Peyer's patch (tissue), 4 donors: ENCODE measurements at regions not wholly inside any gene's neighbourhood (a gene's known extent, or its start where the extent isn't known, plus 50 kb on each side); places are given as distances from the start of the nearest gene placed in this dataset.

Experiments
- DNase-seq, 3 donors: peaks; one replicate each; pipeline ENCODE4 v3.0.0-alpha.2; 2017 to 2019
- H3K27ac ChIP-seq, 4 donors: fragments of 200-600 bp; sonication (generic); one replicate each; pipeline ENCODE4 v1.5.1; 2016 to 2019
- H3K27me3 ChIP-seq, 2 donors: fragments of 200-600 bp; sonication (generic); one replicate each; pipeline ENCODE4 v1.5.1; 2019
- H3K36me3 ChIP-seq, 3 donors: fragments of 200-600 bp; sonication (generic); one replicate each; pipeline ENCODE4 v1.5.1; 2016 to 2019
- H3K4me1 ChIP-seq, 4 donors: fragments of 200-600 bp; sonication (generic); one replicate each; pipeline ENCODE4 v1.5.1; 2016 to 2019
- H3K4me3 ChIP-seq, 4 donors: fragments of 200-600 bp; sonication (generic); 1 replicate in 3 of 4; 2 replicates in 1 of 4; pipeline ENCODE4 v1.5.1; 2016 to 2019; ENCODE audit warnings: mild to moderate bottlenecking in 1 of 4
- H3K9me3 ChIP-seq, 4 donors: fragments of 200-600 bp; sonication (generic); one replicate each; pipeline ENCODE4 v1.5.1; 2016 to 2019; ENCODE audit warnings: mild to moderate bottlenecking in 1 of 4
- POLR2A ChIP-seq, 2 donors: fragments of 450-650 bp; IDR thresholded peaks; one replicate each; pipeline ENCODE4 v1.5.1; 2017; ENCODE audit warnings: antibody characterized with exemption in 2 of 2, mild to moderate bottlenecking in 2 of 2, moderate library complexity in 2 of 2
- TF ChIP-seq, protein P1 (sequence below), 6 experiments: fragments of 450-650 bp in 4 of 6; fragments of 200-600 bp in 2 of 6; sonication (generic) in 1 of 6; IDR thresholded peaks; one replicate each; pipeline ENCODE4 v1.5.1; 2017 to 2019; ENCODE audit warnings: antibody characterized with exemption in 6 of 6, mild to moderate bottlenecking in 3 of 6, moderate library complexity in 1 of 6

DNA sequence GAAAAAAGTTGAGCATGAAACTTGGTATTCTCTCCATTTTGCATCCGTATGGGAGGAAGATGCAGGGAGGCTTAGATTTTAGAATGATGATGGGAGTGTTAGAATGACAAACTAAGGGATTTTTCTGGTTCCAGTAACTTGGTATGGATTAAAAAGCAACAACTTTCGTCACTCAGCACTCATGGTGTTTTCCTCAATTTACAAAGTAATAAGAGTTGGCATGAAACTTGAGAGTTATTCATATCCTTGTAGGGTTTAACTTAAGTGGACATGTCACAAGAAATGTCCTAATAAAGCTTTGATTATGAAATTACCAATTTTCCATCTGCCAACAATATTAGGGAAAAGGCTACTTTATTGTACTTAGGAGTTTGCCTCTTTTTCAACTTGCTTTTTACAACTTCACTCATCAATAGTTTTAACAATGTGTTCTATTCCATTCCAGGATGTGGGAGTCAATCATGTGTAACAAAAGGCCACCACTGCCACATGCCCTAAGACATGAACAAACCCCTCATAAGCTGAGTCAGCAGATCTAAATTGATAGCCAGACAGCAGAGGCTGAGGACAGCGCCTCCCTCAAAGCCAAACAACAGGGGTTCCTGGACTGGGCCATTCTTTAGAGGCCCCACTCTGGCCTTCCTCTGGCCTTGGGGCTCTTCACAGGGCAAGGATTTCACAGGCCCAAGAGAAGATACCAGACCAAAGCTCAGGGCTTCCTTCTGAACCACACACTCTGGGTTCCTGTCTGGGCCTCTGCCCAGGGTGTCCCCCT, 265.8 kb downstream of the TNS1 start:
- no peak for DNase-seq
- TF ChIP-seq, protein P1, sequence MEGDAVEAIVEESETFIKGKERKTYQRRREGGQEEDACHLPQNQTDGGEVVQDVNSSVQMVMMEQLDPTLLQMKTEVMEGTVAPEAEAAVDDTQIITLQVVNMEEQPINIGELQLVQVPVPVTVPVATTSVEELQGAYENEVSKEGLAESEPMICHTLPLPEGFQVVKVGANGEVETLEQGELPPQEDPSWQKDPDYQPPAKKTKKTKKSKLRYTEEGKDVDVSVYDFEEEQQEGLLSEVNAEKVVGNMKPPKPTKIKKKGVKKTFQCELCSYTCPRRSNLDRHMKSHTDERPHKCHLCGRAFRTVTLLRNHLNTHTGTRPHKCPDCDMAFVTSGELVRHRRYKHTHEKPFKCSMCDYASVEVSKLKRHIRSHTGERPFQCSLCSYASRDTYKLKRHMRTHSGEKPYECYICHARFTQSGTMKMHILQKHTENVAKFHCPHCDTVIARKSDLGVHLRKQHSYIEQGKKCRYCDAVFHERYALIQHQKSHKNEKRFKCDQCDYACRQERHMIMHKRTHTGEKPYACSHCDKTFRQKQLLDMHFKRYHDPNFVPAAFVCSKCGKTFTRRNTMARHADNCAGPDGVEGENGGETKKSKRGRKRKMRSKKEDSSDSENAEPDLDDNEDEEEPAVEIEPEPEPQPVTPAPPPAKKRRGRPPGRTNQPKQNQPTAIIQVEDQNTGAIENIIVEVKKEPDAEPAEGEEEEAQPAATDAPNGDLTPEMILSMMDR (IDR thresholded peaks at IDR 0.05), result no peak
- no peak for TF ChIP-seq POLR2A (IDR thresholded peaks at IDR 0.05)

DNA sequence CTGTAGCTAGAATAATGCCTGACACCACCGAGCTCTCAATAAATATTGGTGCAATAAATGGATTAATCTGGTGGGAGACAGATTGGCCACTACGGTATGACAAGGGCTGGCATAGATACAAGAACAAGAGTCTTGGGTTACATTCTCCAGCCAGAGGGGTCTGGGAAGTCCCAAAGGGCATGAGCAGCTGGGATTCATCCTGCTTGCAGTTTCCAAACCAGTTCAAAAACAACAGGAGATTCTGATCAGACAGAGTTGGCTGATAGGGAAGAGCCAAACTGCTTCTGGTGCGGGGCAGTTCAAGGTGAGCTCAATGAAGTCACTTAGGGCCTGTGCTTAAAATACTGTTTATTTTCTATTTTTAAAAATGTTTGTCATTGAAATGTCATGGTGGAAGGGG, 266.9 kb downstream of the TNS1 start:
- Histone ChIP-seq H3K27me3 (no peaks in the 10 kb centered on the region), H3K36me3 (no peaks in the 10 kb centered on the region), H3K4me3 (no peak overlapping the region), H3K4me1 (no peaks in the 10 kb centered on the region), H3K27ac (peak overlapping the region in 1 of 4 donors; percentile 20), H3K9me3 (no peaks in the 10 kb centered on the region)
- TF ChIP-seq POLR2A (IDR thresholded peaks at IDR 0.05), result no peak
- TF ChIP-seq, protein P1 (IDR thresholded peaks at IDR 0.05), result no peak
- no peak for DNase-seq

More for the DNA sequence above, 265.8 kb downstream of the TNS1 start:
- H3K27me3 ChIP-seq, result no peaks in the 10 kb centered on the region
- no peaks in the 10 kb centered on the region for H3K4me1 ChIP-seq
- H3K36me3 ChIP-seq, result no peaks in the 10 kb centered on the region
- no peaks in the 10 kb centered on the region for H3K9me3 ChIP-seq
- H3K4me3 ChIP-seq, result no peak overlapping the region
- peak overlapping the region in 1 of 4 donors; percentile 11 for H3K27ac ChIP-seq

GRCh38 chr2:217735034-217735433, 267.8 kb downstream of the TNS1 start:
- no peak overlapping the region for H3K4me3 ChIP-seq
- peak overlapping the region in 1 of 4 donors; percentile 20 for H3K27ac ChIP-seq
- H3K9me3 ChIP-seq, result no peaks in the 10 kb centered on the region
- no peaks in the 10 kb centered on the region for H3K36me3 ChIP-seq
- H3K27me3 ChIP-seq, result no peaks in the 10 kb centered on the region
- no peak for TF ChIP-seq POLR2A (IDR thresholded peaks at IDR 0.05)
- TF ChIP-seq, protein P1 (IDR thresholded peaks at IDR 0.05), result no peak
- DNase-seq, result no peak
- no peaks in the 10 kb centered on the region for H3K4me1 ChIP-seq

GRCh38 chr2:217733461-217733860, 269.3 kb downstream of the TNS1 start:
- H3K4me3 ChIP-seq, result no peak overlapping the region
- H3K27ac ChIP-seq, result no peak overlapping the region
- H3K27me3 ChIP-seq, result no peaks in the 10 kb centered on the region
- peaks cover 0 to 9% (median 0%) of the 10 kb centered on the region in 4 donors for H3K4me1 ChIP-seq
- TF ChIP-seq, protein P1 (IDR thresholded peaks at IDR 0.05), result no peak
- TF ChIP-seq POLR2A (IDR thresholded peaks at IDR 0.05), result no peak
- H3K9me3 ChIP-seq, result no peaks in the 10 kb centered on the region
- DNase-seq, result no peak
- H3K36me3 ChIP-seq, result no peaks in the 10 kb centered on the region

DNA sequence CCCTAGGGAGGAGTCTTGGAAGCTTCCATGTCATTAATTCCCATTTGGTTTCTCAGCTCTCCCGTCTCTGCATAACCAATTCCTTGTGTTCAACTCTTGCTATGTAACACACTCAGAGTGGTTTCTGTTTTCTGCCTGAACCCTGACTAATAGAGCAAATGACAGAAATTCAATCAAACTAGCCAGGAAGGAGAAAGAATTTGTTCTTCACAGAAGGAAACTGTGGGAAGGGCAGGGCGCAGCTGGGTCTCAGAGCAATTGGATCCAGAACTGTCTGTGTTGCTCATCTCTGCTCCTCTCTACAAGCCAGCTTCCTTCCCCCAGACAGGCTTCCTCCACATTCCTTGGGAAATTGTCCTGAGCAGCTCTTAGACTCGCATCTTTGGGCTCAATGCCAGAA, 269.8 kb downstream of the TNS1 start:
- H3K4me1 ChIP-seq, result peaks cover 0 to 9% (median 0%) of the 10 kb centered on the region in 4 donors

More for the DNA sequence above, 269.8 kb downstream of the TNS1 start:
- Histone ChIP-seq H3K4me3 (no peak overlapping the region), H3K36me3 (no peaks in the 10 kb centered on the region), H3K27me3 (no peaks in the 10 kb centered on the region), H3K27ac (no peak overlapping the region), H3K9me3 (no peaks in the 10 kb centered on the region)
- no peak for DNase-seq
- no peak for TF ChIP-seq POLR2A (IDR thresholded peaks at IDR 0.05)
- TF ChIP-seq, protein P1 (IDR thresholded peaks at IDR 0.05), result no peak
